OCI-LY7 (cell line): ENCODE measurements at regions not wholly inside any gene's neighbourhood (a gene's known extent, or its start where the extent isn't known, plus 50 kb on each side); places are given as distances from the start of the nearest gene placed in this dataset.

Experiments
- BruUV-seq: library from RNA; stranded (reverse); fragments of 400-500 nt; replicated peaks from 2 replicates; lab custom pipeline; 2021; lab: Mats Ljungman, UMichigan
- CTCF ChIA-PET: fragments of 300-600 bp; sonication (Branson Sonifier 250); formaldehyde crosslinking; loops from one replicate; lab custom pipeline; 2022; ENCODE audit warnings: antibody characterized with exemption; ENCODE audit not compliant: unreplicated experiment; lab: Charles Lee
- POLR2A ChIA-PET: fragments of 300-600 bp; sonication (Branson Sonifier 250); formaldehyde crosslinking; loops from one replicate; lab custom pipeline; 2022; ENCODE audit warnings: antibody characterized with exemption; lab: Charles Lee
- DNase-seq: peaks from one replicate; pipeline ENCODE4 v3.0.0-alpha.2; 2015; ENCODE audit warnings: low spot score
- H2AFZ ChIP-seq: fragments of 200-600 bp; sonication (generic), shearing (Covaris generic); 2 replicates; pipeline ENCODE4 v1.6.1; 2014; ENCODE audit warnings: mild to moderate bottlenecking, antibody characterized with exemption, low read length, moderate library complexity
- H3K27ac ChIP-seq: fragments of 200-600 bp; sonication (generic); 2 replicates; pipeline ENCODE4 v1.5.1; 2014; ENCODE audit warnings: mixed run types, low read depth, mild to moderate bottlenecking, moderate library complexity, low read length, inconsistent platforms; ENCODE audit not compliant: poor library complexity, severe bottlenecking
- H3K36me3 ChIP-seq: fragments of 200-600 bp; sonication (generic); 2 replicates; pipeline ENCODE4 v1.6.1; 2014; ENCODE audit warnings: mild to moderate bottlenecking, antibody characterized with exemption, low read length, moderate library complexity, mixed read lengths; ENCODE audit not compliant: insufficient read depth
- H3K4me1 ChIP-seq: fragments of 200-600 bp; sonication (generic); 2 replicates; pipeline ENCODE4 v1.5.1; 2014; ENCODE audit warnings: mild to moderate bottlenecking, low read length; ENCODE audit not compliant: insufficient read depth, poor library complexity, severe bottlenecking
- H3K4me2 ChIP-seq: fragments of 200-600 bp; sonication (generic); 2 replicates; pipeline ENCODE4 v1.6.1; 2014; ENCODE audit warnings: mild to moderate bottlenecking, low read length
- H3K4me3 ChIP-seq: fragments of 200-600 bp; sonication (generic); 2 replicates; pipeline ENCODE4 v1.5.1; 2014; ENCODE audit warnings: mild to moderate bottlenecking, low read depth, low read length; ENCODE audit not compliant: poor library complexity, severe bottlenecking
- H3K79me2 ChIP-seq: fragments of 200-600 bp; sonication (generic); 2 replicates; pipeline ENCODE4 v1.6.1; 2016; ENCODE audit warnings: low read depth, mild to moderate bottlenecking, low read length, moderate library complexity, mixed read lengths; ENCODE audit not compliant: insufficient read depth
- H3K9me2 ChIP-seq: fragments of 200-600 bp; sonication (generic); 2 replicates; pipeline ENCODE4 v1.6.1; 2016; ENCODE audit warnings: mild to moderate bottlenecking, low read length, mixed read lengths; ENCODE audit not compliant: insufficient read depth
- H3K9me3 ChIP-seq: fragments of 200-600 bp; sonication (generic); 2 replicates; pipeline ENCODE4 v1.6.1; 2014; ENCODE audit warnings: mild to moderate bottlenecking, mixed run types, low read length, mixed read lengths
- H4K20me1 ChIP-seq: fragments of 200-600 bp; sonication (generic); 2 replicates; pipeline ENCODE4 v1.6.1; 2014; ENCODE audit warnings: mild to moderate bottlenecking, antibody characterized with exemption, low read length, moderate library complexity, mixed read lengths; ENCODE audit not compliant: insufficient read depth
- EZH2phosphoT487 ChIP-seq: fragments of 200-600 bp; sonication (generic); IDR thresholded peaks from 2 replicates; pipeline ENCODE4 v1.6.1; 2018; ENCODE audit warnings: low read depth, borderline replicate concordance, mild to moderate bottlenecking, mixed run types, antibody characterized with exemption, low read length, moderate library complexity, mixed read lengths
- intact Hi-C: fragments of 100-400 bp; cut with micrococcal nuclease; formaldehyde crosslinking; loops from one replicate; pipeline ENCODE4 v1.10.0; 2022; ENCODE audit not compliant: unreplicated experiment
- TF ChIP-seq, protein P1 (sequence below): fragments of 200-600 bp; sonication (generic); conservative IDR thresholded peaks from 2 replicates; pipeline ENCODE4 v1.5.1; 2014; ENCODE audit warnings: mild to moderate bottlenecking, antibody characterized with exemption, low read length, moderate library complexity, mixed read lengths

- POLR2A ChIA-PET, result no interaction called here
- TF ChIP-seq, protein P1, sequence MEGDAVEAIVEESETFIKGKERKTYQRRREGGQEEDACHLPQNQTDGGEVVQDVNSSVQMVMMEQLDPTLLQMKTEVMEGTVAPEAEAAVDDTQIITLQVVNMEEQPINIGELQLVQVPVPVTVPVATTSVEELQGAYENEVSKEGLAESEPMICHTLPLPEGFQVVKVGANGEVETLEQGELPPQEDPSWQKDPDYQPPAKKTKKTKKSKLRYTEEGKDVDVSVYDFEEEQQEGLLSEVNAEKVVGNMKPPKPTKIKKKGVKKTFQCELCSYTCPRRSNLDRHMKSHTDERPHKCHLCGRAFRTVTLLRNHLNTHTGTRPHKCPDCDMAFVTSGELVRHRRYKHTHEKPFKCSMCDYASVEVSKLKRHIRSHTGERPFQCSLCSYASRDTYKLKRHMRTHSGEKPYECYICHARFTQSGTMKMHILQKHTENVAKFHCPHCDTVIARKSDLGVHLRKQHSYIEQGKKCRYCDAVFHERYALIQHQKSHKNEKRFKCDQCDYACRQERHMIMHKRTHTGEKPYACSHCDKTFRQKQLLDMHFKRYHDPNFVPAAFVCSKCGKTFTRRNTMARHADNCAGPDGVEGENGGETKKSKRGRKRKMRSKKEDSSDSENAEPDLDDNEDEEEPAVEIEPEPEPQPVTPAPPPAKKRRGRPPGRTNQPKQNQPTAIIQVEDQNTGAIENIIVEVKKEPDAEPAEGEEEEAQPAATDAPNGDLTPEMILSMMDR, result no peak
- TF ChIP-seq EZH2phosphoT487, result no peak
- Histone ChIP-seq H3K4me3 (no peak overlapping the region), H2AFZ (no peak overlapping the region), H3K9me3 (no peaks in the 10 kb centered on the region), H3K9me2 (no peaks in the 10 kb centered on the region), H3K79me2 (no peaks in the 10 kb centered on the region), H3K36me3 (no peaks in the 10 kb centered on the region), H3K27ac (no peak overlapping the region), H3K4me1 (no peaks in the 10 kb centered on the region), H3K4me2 (no peak overlapping the region), H4K20me1 (no peaks in the 10 kb centered on the region)
- no peak for DNase-seq
- BruUV-seq, result no TSS peak
- CTCF ChIA-PET, result no interaction called here
- intact Hi-C loops, result no loop called here
Observed at GRCh38 chr13:28584873-28585381, 74.0 kb upstream of the POMP start.

GRCh38 chr13:28583651-28584091 is 75.3 kb upstream of the POMP start:
- Histone ChIP-seq H3K27ac (no peak overlapping the region), H3K4me3 (no peak overlapping the region), H3K79me2 (no peaks in the 10 kb centered on the region), H3K4me1 (no peaks in the 10 kb centered on the region), H2AFZ (no peak overlapping the region), H3K9me3 (no peaks in the 10 kb centered on the region), H3K4me2 (no peak overlapping the region), H4K20me1 (no peaks in the 10 kb centered on the region), H3K36me3 (no peaks in the 10 kb centered on the region), H3K9me2 (no peaks in the 10 kb centered on the region)
- POLR2A ChIA-PET, result no interaction called here
- intact Hi-C loops, result no loop called here
- DNase-seq, result no peak
- CTCF ChIA-PET, result no interaction called here
- BruUV-seq, result no TSS peak
- TF ChIP-seq, protein P1, result no peak
- TF ChIP-seq EZH2phosphoT487, result no peak

GRCh38 chr13:28582892-28583240 is 76.1 kb upstream of the POMP start:
- H4K20me1 ChIP-seq, result no peaks in the 10 kb centered on the region
- CTCF ChIA-PET, result no interaction called here

More at GRCh38 chr13:28582892-28583240, 76.1 kb upstream of the POMP start:
- POLR2A ChIA-PET, result no interaction called here
- no peak for DNase-seq
- Histone ChIP-seq H3K9me2 (no peaks in the 10 kb centered on the region), H3K4me1 (no peaks in the 10 kb centered on the region), H3K36me3 (no peaks in the 10 kb centered on the region), H3K27ac (no peak overlapping the region), H3K79me2 (no peaks in the 10 kb centered on the region), H3K4me2 (no peak overlapping the region), H3K9me3 (no peaks in the 10 kb centered on the region), H2AFZ (no peak overlapping the region), H3K4me3 (no peak overlapping the region)
- TF ChIP-seq, protein P1, result no peak
- no peak for TF ChIP-seq EZH2phosphoT487
- no TSS peak for BruUV-seq
- intact Hi-C loops, result no loop called here
